HG02763 (cell line): ENCODE measurements at regions not wholly inside any gene's neighbourhood (a gene's known extent, or its start where the extent isn't known, plus 50 kb on each side); places are given as distances from the start of the nearest gene placed in this dataset.
A peak's percentile ranks its signal among the peaks of the same experiment; 100 is the strongest.

Experiments
- ATAC-seq: cut with Tn5 transposase; IDR thresholded peaks from one replicate; pipeline ENCODE4 v1.9.1; 2021; ENCODE audit warnings: mild to moderate bottlenecking, moderate library complexity; ENCODE audit not compliant: unreplicated experiment

GRCh38 chr16:85971902-85972638 lies 73.1 kb downstream of the IRF8 start:
- no peak for ATAC-seq

DNA sequence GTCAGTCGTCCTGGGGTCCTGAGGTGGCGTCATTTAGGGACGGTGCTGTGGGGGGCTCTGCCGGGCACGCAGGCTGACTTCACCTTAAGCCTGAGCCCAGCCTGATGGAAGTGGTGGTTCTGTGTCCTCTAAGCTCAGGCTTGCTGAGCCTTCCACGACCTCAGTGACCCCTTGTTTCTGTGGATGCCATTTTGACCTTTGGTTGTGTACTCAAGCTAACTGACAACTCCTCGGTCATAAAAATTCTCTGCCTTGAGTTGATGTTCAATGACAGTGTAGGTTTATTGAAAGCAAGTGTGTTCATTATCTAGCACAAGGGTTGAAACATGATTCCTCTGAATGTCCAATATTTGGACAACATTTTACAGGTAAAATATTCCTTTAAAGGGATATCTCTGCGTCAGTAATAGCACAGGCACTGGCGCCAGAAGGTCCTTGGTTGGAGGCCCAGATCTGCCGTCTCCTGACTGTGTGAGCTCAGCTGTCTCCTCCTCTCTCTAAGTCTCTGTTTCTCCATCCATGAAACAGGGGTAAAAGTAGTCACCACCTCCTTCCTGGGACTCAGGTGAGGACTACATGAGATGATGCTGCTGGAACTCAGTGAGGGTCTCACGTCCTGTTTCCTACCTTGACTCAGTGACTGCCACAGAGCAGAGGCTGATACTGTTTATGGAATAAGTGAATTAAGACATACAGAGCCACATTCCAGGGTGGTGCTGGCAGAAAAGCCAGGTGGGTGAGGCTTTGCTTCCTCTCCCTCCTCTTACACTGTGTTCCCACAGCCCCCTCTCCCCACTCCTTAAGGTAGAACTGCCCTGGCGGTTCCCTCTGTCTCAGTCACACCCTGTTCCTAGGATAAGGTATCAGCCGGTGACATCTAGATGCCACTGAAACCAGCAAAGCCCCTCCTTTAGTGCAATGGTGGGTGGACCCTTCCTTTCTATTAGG lies 75.7 kb downstream of the IRF8 start:
- no peak for ATAC-seq

GRCh38 chr16:85975451-85975981 lies 76.6 kb downstream of the IRF8 start:
- ATAC-seq, result no peak

DNA sequence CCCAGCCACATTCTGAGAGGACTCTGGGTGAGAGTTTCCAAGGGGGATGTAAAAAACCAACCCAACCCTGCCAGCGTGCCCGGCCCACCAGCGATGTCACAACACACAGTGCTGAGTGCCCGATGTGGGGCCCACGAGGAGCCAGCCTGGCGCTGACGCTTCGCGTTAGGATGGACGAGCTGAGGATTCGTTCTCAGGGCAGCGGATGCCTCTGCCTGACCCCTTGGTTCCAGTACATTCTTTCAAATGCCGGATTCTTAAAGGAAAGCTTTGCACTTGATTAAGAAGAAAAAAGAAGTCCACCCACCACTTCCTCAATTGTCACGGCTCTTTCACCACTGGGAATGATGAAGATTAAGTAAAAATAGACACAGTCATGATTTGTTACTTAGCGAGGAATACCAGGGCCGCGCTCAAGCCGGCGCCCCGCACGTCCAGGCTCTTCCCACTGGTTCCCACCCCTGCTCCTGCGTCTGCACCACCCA lies 79.4 kb downstream of the IRF8 start:
- ATAC-seq, result no peak

- ATAC-seq, result no peak
Measured at GRCh38 chr16:85978976-85979375, 80.0 kb downstream of the IRF8 start.

GRCh38 chr16:85979605-85980004 lies 80.6 kb downstream of the IRF8 start:
- no peak for ATAC-seq

DNA sequence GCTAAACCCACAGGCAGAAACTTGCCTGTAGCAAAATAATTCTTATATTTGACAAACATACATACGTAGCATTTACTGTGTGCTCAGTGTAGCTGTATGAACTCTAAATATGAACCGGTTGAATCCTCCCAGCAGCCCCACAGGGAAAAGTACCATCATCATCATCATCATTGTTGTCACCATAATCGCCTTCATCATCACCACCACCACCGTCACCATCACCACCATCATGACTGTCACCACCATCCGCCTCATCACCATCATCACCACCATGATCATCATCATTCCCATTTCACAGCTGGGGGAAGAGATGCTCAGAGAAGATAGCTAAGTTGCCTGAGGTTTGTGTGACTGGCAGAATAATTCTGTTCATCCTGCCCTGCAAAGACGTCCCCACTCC lies 81.7 kb downstream of the IRF8 start:
- ATAC-seq, result no peak

- no peak for ATAC-seq
Measured at GRCh38 chr16:85981826-85982562, 83.0 kb downstream of the IRF8 start.

- no peak for ATAC-seq
Measured at GRCh38 chr16:85982563-85982939, 83.6 kb downstream of the IRF8 start.

GRCh38 chr16:85983064-85983463 lies 84.1 kb downstream of the IRF8 start:
- ATAC-seq, result no peak

DNA sequence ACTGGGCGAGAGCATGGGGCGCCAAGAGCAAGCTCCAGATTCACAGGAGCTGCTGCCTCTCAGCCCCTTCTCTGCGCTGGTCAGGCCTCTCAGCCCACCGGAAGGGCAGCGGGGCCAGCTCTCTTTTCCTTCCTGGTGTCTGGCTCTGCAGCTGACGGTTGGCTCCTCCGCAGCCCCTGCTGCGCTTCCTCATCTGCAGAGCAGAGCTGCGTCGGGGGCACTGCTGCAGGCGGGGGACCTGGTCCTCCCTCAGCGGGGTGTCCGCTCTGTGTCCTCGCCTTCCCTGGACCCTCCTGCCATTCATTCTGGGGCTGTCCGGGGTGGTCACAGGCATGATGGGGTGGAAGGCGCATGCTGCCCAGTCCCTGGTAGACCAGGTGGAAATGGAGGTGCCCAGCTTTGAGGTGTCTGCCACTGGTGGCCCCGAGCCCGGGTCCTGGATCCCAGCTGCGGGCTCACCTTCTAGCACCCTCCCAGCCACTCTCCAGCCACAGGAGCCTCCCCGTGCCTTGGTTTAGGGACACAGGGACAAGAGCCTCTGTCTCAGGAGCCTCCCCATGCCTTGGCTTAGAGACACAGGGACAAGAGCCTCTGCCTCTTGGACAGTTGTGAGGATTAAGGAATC lies 84.8 kb downstream of the IRF8 start:
- no peak for ATAC-seq

DNA sequence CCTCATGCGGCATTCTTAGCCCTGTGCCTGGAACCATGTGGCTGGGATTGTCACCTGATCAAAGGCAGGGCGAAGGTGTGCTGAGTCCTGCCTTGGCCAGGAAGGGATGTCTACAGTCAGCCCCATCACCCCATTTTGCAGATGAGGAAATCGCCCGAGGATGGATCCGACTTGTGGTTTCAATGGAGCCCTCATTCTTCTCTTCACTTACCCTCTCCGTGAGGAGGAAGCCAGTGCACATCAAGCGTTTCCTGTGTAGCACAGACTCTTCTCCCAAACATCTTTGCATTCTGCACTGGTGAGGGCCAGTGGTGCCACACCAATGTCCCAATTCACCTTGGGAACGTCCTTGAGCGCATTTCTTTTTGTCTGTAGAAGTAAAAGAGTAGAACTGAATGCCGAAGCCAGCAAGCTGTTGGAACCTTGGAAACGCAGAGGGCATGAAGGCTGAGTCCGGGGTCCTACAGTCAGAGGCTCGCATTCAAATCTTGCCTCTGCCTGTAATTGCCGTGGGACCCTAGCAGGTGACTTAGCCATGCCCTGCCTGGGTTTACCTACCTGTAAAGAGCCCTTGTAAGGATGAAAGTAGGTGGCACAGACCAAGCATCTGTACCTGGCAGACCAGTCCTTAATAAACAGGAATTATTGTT lies 85.4 kb downstream of the IRF8 start:
- ATAC-seq, result no peak

GRCh38 chr16:85984947-85985451 lies 86.0 kb downstream of the IRF8 start:
- no peak for ATAC-seq

- ATAC-seq, result no peak
Measured at GRCh38 chr16:85986931-85987749, 88.2 kb downstream of the IRF8 start.

GRCh38 chr16:85987750-85988078 lies 88.8 kb downstream of the IRF8 start:
- ATAC-seq, result no peak

GRCh38 chr16:85988306-85988705 lies 89.3 kb downstream of the IRF8 start:
- ATAC-seq, result no peak

- ATAC-seq, result peak; percentile 47
Measured at GRCh38 chr16:85988723-85989313, 89.9 kb downstream of the IRF8 start.

DNA sequence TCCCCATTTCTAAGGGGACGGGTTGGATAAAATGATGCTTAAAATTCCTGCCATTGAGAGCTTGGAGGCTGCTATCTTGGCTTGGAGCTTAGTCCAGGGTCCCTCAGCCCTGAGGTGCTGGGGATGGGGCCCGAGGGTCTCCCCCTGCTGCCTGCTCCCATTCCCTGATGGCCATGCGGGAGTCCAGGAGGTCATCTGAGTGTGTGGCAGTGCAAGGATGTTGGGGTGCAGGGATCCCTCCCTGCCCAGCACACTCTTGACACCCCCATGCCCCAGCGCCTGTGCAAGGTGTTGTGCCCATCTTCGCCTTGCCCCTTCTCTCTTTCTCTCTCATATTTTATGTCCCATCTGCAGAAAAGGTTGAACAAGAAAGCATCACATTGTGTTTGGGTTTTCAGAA lies 90.4 kb downstream of the IRF8 start:
- ATAC-seq, result no peak
